ENCODE measurements at regions not wholly inside any gene's neighbourhood (a gene's known extent, or its start where the extent isn't known, plus 50 kb on each side); places are given as distances from the start of the nearest gene placed in this dataset.
"Not testable (repeated sequence)": the region's sequence is repeated elsewhere in the genome, so short reads cannot be mapped to it uniquely, and the experiment has no call there.

- no peak for TF ChIP-seq CTCF (IDR thresholded peaks at IDR 0.05; ENCODE audit: low read depth, low read length)
- no peak overlapping the region for H3K4me3 ChIP-seq (ENCODE audit: low read depth, low read length)
- DNase-seq = no peak
- peaks cover 6% of the 10 kb centered on the region for H3K9me3 ChIP-seq (ENCODE audit: severe bottlenecking)
- H3K36me3 ChIP-seq = no peaks in the 10 kb centered on the region
- H3K27ac ChIP-seq = no peak overlapping the region
- no peaks in the 10 kb centered on the region for H3K27me3 ChIP-seq (ENCODE audit: insufficient read depth, low read depth, severe bottlenecking)
Observed at GRCh38 chr14:97061714-97062113, 264.5 kb downstream of the VRK1 start.

GRCh38 chr14:97065305-97066067 is 268.3 kb downstream of the VRK1 start:
- H3K27ac ChIP-seq = no peak overlapping the region
- H3K4me3 ChIP-seq (ENCODE audit: low read depth, low read length) = no peak overlapping the region
- TF ChIP-seq CTCF (IDR thresholded peaks at IDR 0.05; ENCODE audit: low read depth, low read length) = no peak
- no peaks in the 10 kb centered on the region for H3K27me3 ChIP-seq (ENCODE audit: insufficient read depth, low read depth, severe bottlenecking)
- DNase-seq = no peak
- H3K36me3 ChIP-seq = no peaks in the 10 kb centered on the region
- H3K9me3 ChIP-seq (ENCODE audit: severe bottlenecking) = peaks cover 2% of the 10 kb centered on the region

GRCh38 chr14:97066068-97066899 is 269.1 kb downstream of the VRK1 start:
- no peak for TF ChIP-seq CTCF (IDR thresholded peaks at IDR 0.05; ENCODE audit: low read depth, low read length)
- no peak for DNase-seq
- Histone ChIP-seq H3K27ac (no peak overlapping the region), H3K9me3 (ENCODE audit: severe bottlenecking) (peaks cover 2% of the 10 kb centered on the region), H3K4me3 (ENCODE audit: low read depth, low read length) (no peak overlapping the region), H3K36me3 (no peaks in the 10 kb centered on the region), H3K27me3 (ENCODE audit: insufficient read depth, low read depth, severe bottlenecking) (no peaks in the 10 kb centered on the region)

- not testable (repeated sequence) for H3K9me3 ChIP-seq (ENCODE audit: severe bottlenecking); H3K4me3 ChIP-seq (ENCODE audit: low read depth, low read length); H3K27ac ChIP-seq; DNase-seq; H3K27me3 ChIP-seq (ENCODE audit: insufficient read depth, low read depth, severe bottlenecking); H3K36me3 ChIP-seq
Observed at GRCh38 chr14:97068293-97068692, 271.1 kb downstream of the VRK1 start.

- Histone ChIP-seq H3K4me3 (ENCODE audit: low read depth, low read length) (no peak overlapping the region), H3K36me3 (no peaks in the 10 kb centered on the region), H3K27ac (no peak overlapping the region), H3K9me3 (ENCODE audit: severe bottlenecking) (no peaks in the 10 kb centered on the region), H3K27me3 (ENCODE audit: insufficient read depth, low read depth, severe bottlenecking) (no peaks in the 10 kb centered on the region)
- no peak for DNase-seq
- no peak for TF ChIP-seq CTCF (IDR thresholded peaks at IDR 0.05; ENCODE audit: low read depth, low read length)
Observed at GRCh38 chr14:97070259-97070658, 273.1 kb downstream of the VRK1 start.

- Histone ChIP-seq H3K9me3 (ENCODE audit: severe bottlenecking) (no peaks in the 10 kb centered on the region), H3K4me3 (ENCODE audit: low read depth, low read length) (no peak overlapping the region), H3K27me3 (ENCODE audit: insufficient read depth, low read depth, severe bottlenecking) (no peaks in the 10 kb centered on the region), H3K27ac (no peak overlapping the region), H3K36me3 (no peaks in the 10 kb centered on the region)
- TF ChIP-seq CTCF (IDR thresholded peaks at IDR 0.05; ENCODE audit: low read depth, low read length) = no peak
- no peak for DNase-seq
Observed at GRCh38 chr14:97071177-97071576, 274.0 kb downstream of the VRK1 start.
